K562 (cell line): ENCODE measurements at regions not wholly inside any gene's neighbourhood (a gene's known extent, or its start where the extent isn't known, plus 50 kb on each side); places are given as distances from the start of the nearest gene placed in this dataset.
A peak's percentile ranks its signal among the peaks of the same experiment; 100 is the strongest.
"Not testable (repeated sequence)": the region's sequence is repeated elsewhere in the genome, so short reads cannot be mapped to it uniquely, and the experiment has no call there.

Experiments
- ETV1 ChIP-seq: fragments of 450-650 bp; conservative IDR thresholded peaks from 2 replicates; pipeline ENCODE4 v1.6.1; 2016; ENCODE audit warnings: missing genetic modification characterization, control low read depth, low read depth, missing compliant biosample characterization
- GTF2A2 ChIP-seq: IDR thresholded peaks from 2 replicates; pipeline ENCODE4 v1.6.1; 2016; ENCODE audit warnings: mild to moderate bottlenecking, missing genetic modification characterization, missing compliant biosample characterization
- KLF13 ChIP-seq: fragments of 450-650 bp; IDR thresholded peaks from 2 replicates; pipeline ENCODE4 v1.6.1; 2016; ENCODE audit warnings: missing genetic modification characterization, low read depth, mild to moderate bottlenecking, missing compliant biosample characterization, moderate library complexity, borderline replicate concordance
- L3MBTL2 ChIP-seq: fragments of 450-650 bp; IDR thresholded peaks from 2 replicates; pipeline ENCODE4 v1.6.1; 2016; ENCODE audit warnings: mild to moderate bottlenecking, moderate library complexity
- MEIS2 ChIP-seq: fragments of 450-650 bp; IDR thresholded peaks from 2 replicates; pipeline ENCODE4 v1.6.1; 2014; ENCODE audit warnings: mild to moderate bottlenecking; ENCODE audit not compliant: partially characterized antibody
- PTRF ChIP-seq: fragments of 450-650 bp; IDR thresholded peaks from 2 replicates; pipeline ENCODE4 v1.6.1; 2016; ENCODE audit warnings: mild to moderate bottlenecking, missing genetic modification characterization, missing compliant biosample characterization
- RNF2 ChIP-seq: sonication (generic); IDR thresholded peaks from 2 replicates; pipeline ENCODE4 v1.6.1; 2016
- TRIM24 ChIP-seq, 2 experiments: fragments of 450-650 bp; IDR thresholded peaks; 2 replicates each; pipeline ENCODE4 v1.6.1; 2016
- ZEB2 ChIP-seq: fragments of 450-650 bp; IDR thresholded peaks from 2 replicates; pipeline ENCODE4 v1.6.1; 2016
- ZKSCAN8 ChIP-seq: fragments of 200-800 bp; sonication (Bioruptor generic); IDR thresholded peaks from 2 replicates; pipeline ENCODE4 v1.6.1; 2016; ENCODE audit warnings: missing genetic modification characterization, missing compliant biosample characterization
- TF ChIP-seq, protein P1 (sequence below): fragments of 450-650 bp; conservative IDR thresholded peaks from 2 replicates; pipeline ENCODE4 v1.6.1; 2016; ENCODE audit warnings: missing genetic modification characterization, low read depth, mild to moderate bottlenecking, control low read depth, missing compliant biosample characterization
- TF ChIP-seq, protein P2 (sequence below): sonication (generic); IDR thresholded peaks from 2 replicates; pipeline ENCODE4 v1.6.1; 2016
- TF ChIP-seq, protein P3 (sequence below), 2 experiments: fragments of 450-650 bp in 1 of 2; sonication (generic) in 1 of 2; formaldehyde crosslinking in 1 of 2; IDR thresholded peaks in 1 of 2; conservative IDR thresholded peaks in 1 of 2; 2 replicates each; pipeline versions ENCODE4 v1.6.1 to v1.8.1; 2016 to 2023; ENCODE audit warnings: mild to moderate bottlenecking in 2 of 2, moderate library complexity in 2 of 2, inconsistent platforms in 1 of 2, missing genetic modification reagents in 1 of 2
- TF ChIP-seq, protein P4 (sequence below): fragments of 450-650 bp; conservative IDR thresholded peaks from 2 replicates; pipeline ENCODE4 v1.6.1; 2016; ENCODE audit warnings: missing genetic modification characterization, low read depth, mild to moderate bottlenecking, missing compliant biosample characterization, moderate library complexity
- TF ChIP-seq, protein P5 (sequence below), 2 experiments: IDR thresholded peaks in 1 of 2; conservative IDR thresholded peaks in 1 of 2; 2 replicates each; pipeline ENCODE4 v1.6.1; 2016; ENCODE audit warnings: low read depth in 2 of 2, mild to moderate bottlenecking in 1 of 2, missing compliant biosample characterization in 1 of 2, missing genetic modification characterization in 1 of 2, moderate library complexity in 1 of 2
- TF ChIP-seq, protein P6 (sequence below), 3 experiments: fragments of 200-800 bp in 1 of 3; sonication (Bioruptor generic) in 1 of 3; sonication (generic) in 1 of 3; formaldehyde crosslinking in 1 of 3; IDR thresholded peaks; 2 replicates each; pipeline versions ENCODE4 v1.6.1 to v1.8.0; 2016 to 2022; ENCODE audit warnings: mild to moderate bottlenecking in 2 of 3, missing compliant biosample characterization in 2 of 3, missing genetic modification characterization in 2 of 3, missing genetic modification reagents in 1 of 3

DNA sequence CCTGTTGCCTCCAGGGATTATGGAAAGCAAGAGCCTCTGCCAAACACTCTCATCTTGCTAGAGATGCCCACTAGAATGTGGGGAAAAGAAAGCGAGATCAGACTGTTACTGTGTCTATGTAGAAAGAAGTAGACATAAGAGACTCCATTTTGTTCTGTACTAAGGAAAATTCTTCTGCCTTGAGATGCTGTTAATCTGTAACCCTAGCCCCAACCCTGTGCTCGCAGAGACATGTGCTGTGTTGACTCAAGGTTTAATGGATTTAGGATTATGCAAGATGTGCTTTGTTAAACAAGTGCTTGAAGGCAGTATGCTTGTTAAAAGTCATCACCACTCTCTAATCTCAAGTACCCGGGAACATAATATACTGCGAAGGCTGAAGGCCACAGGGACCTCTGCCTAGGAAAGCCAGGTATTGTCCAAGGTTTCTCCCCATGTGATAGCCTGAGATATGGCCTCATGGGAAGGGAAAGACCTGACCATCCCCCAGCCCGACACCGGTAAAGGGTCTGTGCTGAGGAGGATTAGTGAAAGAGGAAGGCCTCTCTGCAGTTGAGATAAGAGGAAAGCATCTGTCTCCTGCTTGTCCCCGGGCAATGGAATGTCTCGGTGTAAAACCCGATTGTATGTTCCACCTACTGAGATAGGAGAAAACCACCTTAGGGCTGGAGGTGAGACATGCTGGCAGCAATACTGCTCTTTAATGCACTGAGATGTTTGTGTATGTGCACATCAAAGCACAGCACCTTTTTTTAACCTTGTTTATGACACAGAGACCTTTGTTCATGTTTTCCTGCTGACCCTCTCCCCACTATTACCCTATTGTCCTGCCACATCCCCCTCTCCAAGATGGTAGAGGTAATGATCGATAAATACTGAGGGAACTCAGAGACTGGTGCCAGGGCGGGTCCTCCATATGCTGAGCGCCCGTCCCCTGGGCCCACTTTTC is 75.1 kb upstream of the CCDC180 start (continued):
- TF ChIP-seq, protein P1, sequence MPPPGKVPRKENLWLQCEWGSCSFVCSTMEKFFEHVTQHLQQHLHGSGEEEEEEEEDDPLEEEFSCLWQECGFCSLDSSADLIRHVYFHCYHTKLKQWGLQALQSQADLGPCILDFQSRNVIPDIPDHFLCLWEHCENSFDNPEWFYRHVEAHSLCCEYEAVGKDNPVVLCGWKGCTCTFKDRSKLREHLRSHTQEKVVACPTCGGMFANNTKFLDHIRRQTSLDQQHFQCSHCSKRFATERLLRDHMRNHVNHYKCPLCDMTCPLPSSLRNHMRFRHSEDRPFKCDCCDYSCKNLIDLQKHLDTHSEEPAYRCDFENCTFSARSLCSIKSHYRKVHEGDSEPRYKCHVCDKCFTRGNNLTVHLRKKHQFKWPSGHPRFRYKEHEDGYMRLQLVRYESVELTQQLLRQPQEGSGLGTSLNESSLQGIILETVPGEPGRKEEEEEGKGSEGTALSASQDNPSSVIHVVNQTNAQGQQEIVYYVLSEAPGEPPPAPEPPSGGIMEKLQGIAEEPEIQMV (tag): peak; percentile 79
- TF ChIP-seq GTF2A2 (tag) (peak; percentile 81), RNF2 (peak; percentile 43; the same call in 1 of the 2 replicates), ETV1 (0 out of 2 replicates have a peak, but pooled peaks have one; percentile 29), MEIS2 (peak; percentile 37), KLF13 (tag) (0 out of 2 replicates have a peak, but pooled peaks have one; percentile 39), TRIM24 (IDR thresholded peaks at IDR 0.05) (peak; percentile 30 to 61; a peak in 1 of 4 replicates), ZKSCAN8 (CRISPR knock-in tag) (peak; percentile 40; the same call in 1 of the 2 replicates), PTRF (tag) (peak; percentile 88), ZEB2 (peak; percentile 34; the same call in 1 of the 2 replicates), L3MBTL2 (peak; percentile 61)
- TF ChIP-seq, protein P2, sequence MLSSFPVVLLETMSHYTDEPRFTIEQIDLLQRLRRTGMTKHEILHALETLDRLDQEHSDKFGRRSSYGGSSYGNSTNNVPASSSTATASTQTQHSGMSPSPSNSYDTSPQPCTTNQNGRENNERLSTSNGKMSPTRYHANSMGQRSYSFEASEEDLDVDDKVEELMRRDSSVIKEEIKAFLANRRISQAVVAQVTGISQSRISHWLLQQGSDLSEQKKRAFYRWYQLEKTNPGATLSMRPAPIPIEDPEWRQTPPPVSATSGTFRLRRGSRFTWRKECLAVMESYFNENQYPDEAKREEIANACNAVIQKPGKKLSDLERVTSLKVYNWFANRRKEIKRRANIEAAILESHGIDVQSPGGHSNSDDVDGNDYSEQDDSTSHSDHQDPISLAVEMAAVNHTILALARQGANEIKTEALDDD: peak; percentile 75
- TF ChIP-seq, protein P3, sequence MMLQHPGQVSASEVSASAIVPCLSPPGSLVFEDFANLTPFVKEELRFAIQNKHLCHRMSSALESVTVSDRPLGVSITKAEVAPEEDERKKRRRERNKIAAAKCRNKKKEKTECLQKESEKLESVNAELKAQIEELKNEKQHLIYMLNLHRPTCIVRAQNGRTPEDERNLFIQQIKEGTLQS (IDR thresholded peaks at IDR 0.05): 0 out of 2 replicates have a peak, but pooled peaks have one; percentile 8
- TF ChIP-seq, protein P3 (CRISPR knock-in tag; conservative IDR thresholded peaks at IDR 0.05): not testable (repeated sequence)
- TF ChIP-seq, protein P4, sequence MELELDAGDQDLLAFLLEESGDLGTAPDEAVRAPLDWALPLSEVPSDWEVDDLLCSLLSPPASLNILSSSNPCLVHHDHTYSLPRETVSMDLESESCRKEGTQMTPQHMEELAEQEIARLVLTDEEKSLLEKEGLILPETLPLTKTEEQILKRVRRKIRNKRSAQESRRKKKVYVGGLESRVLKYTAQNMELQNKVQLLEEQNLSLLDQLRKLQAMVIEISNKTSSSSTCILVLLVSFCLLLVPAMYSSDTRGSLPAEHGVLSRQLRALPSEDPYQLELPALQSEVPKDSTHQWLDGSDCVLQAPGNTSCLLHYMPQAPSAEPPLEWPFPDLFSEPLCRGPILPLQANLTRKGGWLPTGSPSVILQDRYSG (tag): peak; percentile 93
- TF ChIP-seq, protein P5, sequence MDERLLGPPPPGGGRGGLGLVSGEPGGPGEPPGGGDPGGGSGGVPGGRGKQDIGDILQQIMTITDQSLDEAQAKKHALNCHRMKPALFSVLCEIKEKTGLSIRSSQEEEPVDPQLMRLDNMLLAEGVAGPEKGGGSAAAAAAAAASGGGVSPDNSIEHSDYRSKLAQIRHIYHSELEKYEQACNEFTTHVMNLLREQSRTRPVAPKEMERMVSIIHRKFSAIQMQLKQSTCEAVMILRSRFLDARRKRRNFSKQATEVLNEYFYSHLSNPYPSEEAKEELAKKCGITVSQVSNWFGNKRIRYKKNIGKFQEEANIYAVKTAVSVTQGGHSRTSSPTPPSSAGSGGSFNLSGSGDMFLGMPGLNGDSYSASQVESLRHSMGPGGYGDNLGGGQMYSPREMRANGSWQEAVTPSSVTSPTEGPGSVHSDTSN (CRISPR knock-in tag; IDR thresholded peaks at IDR 0.05; ENCODE audit: low read depth): not testable (repeated sequence)
- TF ChIP-seq, protein P5 (tag; conservative IDR thresholded peaks at IDR 0.05; ENCODE audit: low read depth): 0 out of 2 replicates have a peak, but pooled peaks have one; percentile 49
- TF ChIP-seq, protein P6, sequence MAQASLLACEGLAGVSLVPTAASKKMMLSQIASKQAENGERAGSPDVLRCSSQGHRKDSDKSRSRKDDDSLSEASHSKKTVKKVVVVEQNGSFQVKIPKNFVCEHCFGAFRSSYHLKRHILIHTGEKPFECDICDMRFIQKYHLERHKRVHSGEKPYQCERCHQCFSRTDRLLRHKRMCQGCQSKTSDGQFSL (CRISPR knock-in tag; IDR thresholded peaks at IDR 0.05): not testable (repeated sequence)
- TF ChIP-seq, protein P6 (tag; IDR thresholded peaks at IDR 0.05): peak in 1 of 2 experiments; percentile 90; a peak in 2 of 4 replicates
